Omental fat pad (tissue), 3 donors: ENCODE measurements at regions not wholly inside any gene's neighbourhood (a gene's known extent, or its start where the extent isn't known, plus 50 kb on each side); places are given as distances from the start of the nearest gene placed in this dataset.

Experiments used
- ATAC-seq: fragments of 150-250 bp; one replicate; pipeline ENCODE4 v1.9.1; 2016; ENCODE audit warnings: mild to moderate bottlenecking, moderate library complexity; ENCODE audit not compliant: low FRiP score
- DNase-seq: peaks from one replicate; pipeline ENCODE4 v3.0.0-alpha.2; 2019; ENCODE audit warnings: low spot score
- CTCF ChIP-seq, 3 donors: fragments of 450-650 bp; IDR thresholded peaks; one replicate each; pipeline ENCODE4 v1.5.1; 2016 to 2017; ENCODE audit warnings: antibody characterized with exemption in 3 of 3, mild to moderate bottlenecking in 3 of 3, moderate library complexity in 2 of 3

- DNase-seq: no peak
- no peak for TF ChIP-seq CTCF (IDR thresholded peaks at IDR 0.05)
- no peak for ATAC-seq
Observed at GRCh38 chr2:67694445-67694844, 297.3 kb downstream of the ETAA1 start.

- ATAC-seq: no peak
- no peak for DNase-seq
- TF ChIP-seq CTCF (IDR thresholded peaks at IDR 0.05): no peak
Observed at GRCh38 chr2:67701011-67701410, 303.9 kb downstream of the ETAA1 start.

- DNase-seq (no peak), ATAC-seq (no peak)
- no peak for TF ChIP-seq CTCF (IDR thresholded peaks at IDR 0.05)
Observed at GRCh38 chr2:67702284-67702683, 305.2 kb downstream of the ETAA1 start.

GRCh38 chr2:67702937-67703336, 305.8 kb downstream of the ETAA1 start:
- no peak for TF ChIP-seq CTCF (IDR thresholded peaks at IDR 0.05)
- ATAC-seq (no peak), DNase-seq (no peak)

- DNase-seq (no peak), ATAC-seq (no peak)
- no peak for TF ChIP-seq CTCF (IDR thresholded peaks at IDR 0.05)
Observed at GRCh38 chr2:67706082-67706481, 308.9 kb downstream of the ETAA1 start.

- TF ChIP-seq CTCF (IDR thresholded peaks at IDR 0.05): no peak
- ATAC-seq: no peak
- DNase-seq: no peak
Observed at GRCh38 chr2:67707896-67708295, 310.8 kb downstream of the ETAA1 start.

- DNase-seq (no peak), ATAC-seq (no peak)
- no peak for TF ChIP-seq CTCF (IDR thresholded peaks at IDR 0.05)
Observed at GRCh38 chr2:67709835-67710234, 312.7 kb downstream of the ETAA1 start.
